ENCODE measurements at regions not wholly inside any gene's neighbourhood (a gene's known extent, or its start where the extent isn't known, plus 50 kb on each side); places are given as distances from the start of the nearest gene placed in this dataset.
A peak's percentile ranks its signal among the peaks of the same experiment; 100 is the strongest.

- no TSS peak for BruUV-seq (replicated peaks)
- WGBS (ENCODE audit: insufficient coverage, low coverage, missing lambda C conversion rate), result 0% methylated on average over 3 of the region's 3 CpGs
- CTCF ChIA-PET (ENCODE audit: low intra/inter-chr PET ratio), result no interaction called here
- Histone ChIP-seq H3K79me2 (ENCODE audit: control insufficient read depth, insufficient read depth, low read length) (no peaks in the 10 kb centered on the region), H4K20me1 (replicated peaks; ENCODE audit: control insufficient read depth, insufficient read depth, low read length) (no peaks in the 10 kb centered on the region), H2AFZ (ENCODE audit: low read depth, low read length) (no peak overlapping the region), H3K36me3 (ENCODE audit: control insufficient read depth, insufficient read depth, low read length) (no peaks in the 10 kb centered on the region), H3K27me3 (ENCODE audit: control insufficient read depth in 2 of 2, insufficient read depth in 2 of 2, low read length in 2 of 2) (no peaks in the 10 kb centered on the region), H3K9me1 (ENCODE audit: control insufficient read depth, insufficient read depth, low read length) (no peaks in the 10 kb centered on the region), H3K4me3 (no peak overlapping the region), H3K9me3 (replicated peaks; ENCODE audit: control insufficient read depth, insufficient read depth, low read depth, low read length) (no peaks in the 10 kb centered on the region), H3K4me2 (ENCODE audit: insufficient read depth, low read length) (no peak overlapping the region), H3K4me1 (replicated peaks in 1 of 2; ENCODE audit: control insufficient read depth in 2 of 2, insufficient read depth in 2 of 2, low read length in 2 of 2) (no peaks in the 10 kb centered on the region), H3K27ac (ENCODE audit: extremely low read depth, low read depth, low read length) (no peak overlapping the region), H3K9ac (ENCODE audit: insufficient read depth in 1 of 2, low read depth in 2 of 2, low read length in 2 of 2) (no peak overlapping the region)
- DNase-seq (ENCODE audit: extremely low read depth in 1 of 4, low spot score in 3 of 4), result no peak
- FAIRE-seq, result no peak
- intact Hi-C loops (cut with micrococcal nuclease) (no loop called here), in situ Hi-C loops (cut with MboI) (no loop called here)
- POLR2A ChIA-PET, result no interaction called here
- TF ChIP-seq POU5F1 (IDR thresholded peaks at IDR 0.05; ENCODE audit: borderline replicate concordance, low read depth, low read length, partially characterized antibody), result no peak
- TF ChIP-seq ZFP1 (CRISPR knock-in tag; IDR thresholded peaks at IDR 0.05), result no peak
- no peak for TF ChIP-seq MBD2 (IDR thresholded peaks at IDR 0.05; ENCODE audit: borderline replicate concordance, low read depth)
- no peak for TF ChIP-seq U2AF1 (optimal IDR thresholded peaks at IDR 0.05; ENCODE audit: low read depth, low read length)
- no peak for TF ChIP-seq HNRNPH1 (optimal IDR thresholded peaks at IDR 0.05; ENCODE audit: low read depth, low read length)
- TF ChIP-seq MYNN (IDR thresholded peaks at IDR 0.05), result no peak
- TF ChIP-seq MYNN (CRISPR knock-in tag; IDR thresholded peaks at IDR 0.05), result no peak
- ATAC-seq, result no peak
These were observed 710.1 kb upstream of the ID4 start for GRCh38 chr6:19127081-19127480.

- Histone ChIP-seq H3K27ac (ENCODE audit: extremely low read depth, low read depth, low read length) (no peak overlapping the region), H4K20me1 (replicated peaks; ENCODE audit: control insufficient read depth, insufficient read depth, low read length) (no peaks in the 10 kb centered on the region), H3K4me3 (no peak overlapping the region), H3K4me1 (replicated peaks in 1 of 2; ENCODE audit: control insufficient read depth in 2 of 2, insufficient read depth in 2 of 2, low read length in 2 of 2) (no peaks in the 10 kb centered on the region), H2AFZ (ENCODE audit: low read depth, low read length) (no peak overlapping the region), H3K9ac (ENCODE audit: insufficient read depth in 1 of 2, low read depth in 2 of 2, low read length in 2 of 2) (no peak overlapping the region), H3K79me2 (ENCODE audit: control insufficient read depth, insufficient read depth, low read length) (no peaks in the 10 kb centered on the region), H3K27me3 (ENCODE audit: control insufficient read depth in 2 of 2, insufficient read depth in 2 of 2, low read length in 2 of 2) (no peaks in the 10 kb centered on the region), H3K36me3 (ENCODE audit: control insufficient read depth, insufficient read depth, low read length) (no peaks in the 10 kb centered on the region), H3K9me3 (replicated peaks; ENCODE audit: control insufficient read depth, insufficient read depth, low read depth, low read length) (no peaks in the 10 kb centered on the region), H3K9me1 (ENCODE audit: control insufficient read depth, insufficient read depth, low read length) (no peaks in the 10 kb centered on the region), H3K4me2 (ENCODE audit: insufficient read depth, low read length) (no peak overlapping the region)
- ChIA-PET POLR2A (interaction anchor here (0.7 kb wide), 1 partner anchor 16 kb away, joined by 4 read pairs; no protein-coding TSS in a partner anchor), CTCF (ENCODE audit: low intra/inter-chr PET ratio) (no interaction called here)
- peak; percentile 47 for TF ChIP-seq ZNF316 (IDR thresholded peaks at IDR 0.05)
- TF ChIP-seq CUX1 (CRISPR knock-in tag; IDR thresholded peaks at IDR 0.05), result no peak
- no peak for TF ChIP-seq RFX5 (IDR thresholded peaks at IDR 0.05; ENCODE audit: low read depth, low read length)
- TF ChIP-seq STAT5A (IDR thresholded peaks at IDR 0.05; ENCODE audit: borderline replicate concordance, low read length), result no peak
- TF ChIP-seq MAFF (IDR thresholded peaks at IDR 0.05; ENCODE audit: low read length), result peak; percentile 43
- under 1% methylated on average over 8 of the region's 8 CpGs for WGBS (ENCODE audit: insufficient coverage, low coverage, missing lambda C conversion rate)
- intact Hi-C loops (cut with micrococcal nuclease), result no loop called here
- in situ Hi-C loops (cut with MboI), result no loop called here
- no TSS peak for BruUV-seq (replicated peaks)
- DNase-seq (ENCODE audit: extremely low read depth in 1 of 4, low spot score in 3 of 4), result no peak
- FAIRE-seq, result no peak
- no peak for ATAC-seq
These were observed 708.5 kb upstream of the ID4 start for GRCh38 chr6:19128701-19129100.
